Hepatocyte (in vitro differentiated cells): ENCODE measurements at regions not wholly inside any gene's neighbourhood (a gene's known extent, or its start where the extent isn't known, plus 50 kb on each side); places are given as distances from the start of the nearest gene placed in this dataset.

Experiments used
- DNase-seq: peaks from one replicate; pipeline ENCODE4 v3.0.0-alpha.2; 2016; ENCODE audit warnings: low spot score
- H2AFZ ChIP-seq: fragments of 200-600 bp; sonication (generic); 2 replicates; pipeline ENCODE4 v1.6.0; 2016; ENCODE audit warnings: antibody characterized with exemption, mild to moderate bottlenecking
- H3K27ac ChIP-seq: fragments of 200-600 bp; sonication (generic); 2 replicates; pipeline ENCODE4 v1.5.1; 2016; ENCODE audit warnings: mild to moderate bottlenecking
- H3K27me3 ChIP-seq: fragments of 200-600 bp; sonication (generic); 2 replicates; pipeline ENCODE4 v1.6.1; 2016
- H3K36me3 ChIP-seq: fragments of 200-600 bp; sonication (generic); replicated peaks from 2 replicates; pipeline ENCODE4 v1.5.1; 2016; ENCODE audit warnings: low read depth; ENCODE audit not compliant: insufficient read depth
- H3K4me1 ChIP-seq: fragments of 200-600 bp; sonication (generic); 2 replicates; pipeline ENCODE4 v1.5.1; 2016; ENCODE audit warnings: mild to moderate bottlenecking, moderate library complexity; ENCODE audit not compliant: insufficient read depth
- H3K4me2 ChIP-seq: fragments of 200-600 bp; sonication (generic); 2 replicates; pipeline ENCODE4 v1.6.0; 2016
- H3K4me3 ChIP-seq: fragments of 200-600 bp; sonication (generic); 2 replicates; pipeline ENCODE4 v1.5.1; 2016; ENCODE audit warnings: mild to moderate bottlenecking
- H3K79me2 ChIP-seq: fragments of 200-600 bp; sonication (generic); 2 replicates; pipeline ENCODE4 v1.6.0; 2017; ENCODE audit warnings: mild to moderate bottlenecking
- H3K9me2 ChIP-seq: fragments of 200-600 bp; sonication (generic); replicated peaks from 2 replicates; pipeline ENCODE4 v1.6.0; 2017; ENCODE audit warnings: mild to moderate bottlenecking; ENCODE audit not compliant: insufficient read depth
- H3K9me3 ChIP-seq: fragments of 200-600 bp; sonication (generic); 2 replicates; pipeline ENCODE4 v1.5.1; 2016; ENCODE audit warnings: low read depth, mild to moderate bottlenecking
- H4K20me1 ChIP-seq: fragments of 200-600 bp; sonication (generic); 2 replicates; pipeline ENCODE4 v1.6.0; 2016; ENCODE audit warnings: mild to moderate bottlenecking; ENCODE audit not compliant: insufficient read depth, poor library complexity, severe bottlenecking
- EZH2 ChIP-seq: fragments of 200-600 bp; sonication (generic); IDR thresholded peaks from 2 replicates; pipeline ENCODE4 v1.6.1; 2016; ENCODE audit warnings: antibody characterized with exemption, mild to moderate bottlenecking, borderline replicate concordance
- EZH2phosphoT487 ChIP-seq: fragments of 200-600 bp; sonication (generic); IDR thresholded peaks from one replicate; pipeline ENCODE4 v1.6.1; 2018; ENCODE audit warnings: antibody characterized with exemption, mild to moderate bottlenecking, low read depth, moderate library complexity; ENCODE audit not compliant: unreplicated experiment, severe bottlenecking
- WGBS: methylation state at CpG from one replicate; pipeline ENCODE4 v1.1.6; 2016; ENCODE audit warnings: low lambda C conversion rate; ENCODE audit errors: missing lambda C conversion rate; 5-methylcytosine and 5-hydroxymethylcytosine counted together
- TF ChIP-seq, protein P1 (sequence below): fragments of 200-600 bp; sonication (generic); IDR thresholded peaks from 2 replicates; pipeline ENCODE4 v1.5.1; 2016; ENCODE audit warnings: antibody characterized with exemption, mild to moderate bottlenecking; ENCODE audit not compliant: poor library complexity

- H3K36me3 ChIP-seq = no peaks in the 10 kb centered on the region
- H3K4me2 ChIP-seq = no peak overlapping the region
- peaks cover 7% of the 10 kb centered on the region for H3K27me3 ChIP-seq
- no peak overlapping the region for H3K4me3 ChIP-seq
- no peaks in the 10 kb centered on the region for H3K4me1 ChIP-seq
- H2AFZ ChIP-seq = no peak overlapping the region
- no peak for DNase-seq
- TF ChIP-seq, protein P1, sequence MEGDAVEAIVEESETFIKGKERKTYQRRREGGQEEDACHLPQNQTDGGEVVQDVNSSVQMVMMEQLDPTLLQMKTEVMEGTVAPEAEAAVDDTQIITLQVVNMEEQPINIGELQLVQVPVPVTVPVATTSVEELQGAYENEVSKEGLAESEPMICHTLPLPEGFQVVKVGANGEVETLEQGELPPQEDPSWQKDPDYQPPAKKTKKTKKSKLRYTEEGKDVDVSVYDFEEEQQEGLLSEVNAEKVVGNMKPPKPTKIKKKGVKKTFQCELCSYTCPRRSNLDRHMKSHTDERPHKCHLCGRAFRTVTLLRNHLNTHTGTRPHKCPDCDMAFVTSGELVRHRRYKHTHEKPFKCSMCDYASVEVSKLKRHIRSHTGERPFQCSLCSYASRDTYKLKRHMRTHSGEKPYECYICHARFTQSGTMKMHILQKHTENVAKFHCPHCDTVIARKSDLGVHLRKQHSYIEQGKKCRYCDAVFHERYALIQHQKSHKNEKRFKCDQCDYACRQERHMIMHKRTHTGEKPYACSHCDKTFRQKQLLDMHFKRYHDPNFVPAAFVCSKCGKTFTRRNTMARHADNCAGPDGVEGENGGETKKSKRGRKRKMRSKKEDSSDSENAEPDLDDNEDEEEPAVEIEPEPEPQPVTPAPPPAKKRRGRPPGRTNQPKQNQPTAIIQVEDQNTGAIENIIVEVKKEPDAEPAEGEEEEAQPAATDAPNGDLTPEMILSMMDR = no peak
- TF ChIP-seq EZH2phosphoT487 (no peak), EZH2 (no peak)
- no peaks in the 10 kb centered on the region for H3K79me2 ChIP-seq
- H4K20me1 ChIP-seq = no peaks in the 10 kb centered on the region
- WGBS = 26% methylated on average over 1 of the region's 1 CpG
- no peaks in the 10 kb centered on the region for H3K9me2 ChIP-seq
- no peaks in the 10 kb centered on the region for H3K9me3 ChIP-seq
- no peak overlapping the region for H3K27ac ChIP-seq
These were observed 880.2 kb upstream of the AUTS2 start for GRCh38 chr7:68718097-68718551.

DNA sequence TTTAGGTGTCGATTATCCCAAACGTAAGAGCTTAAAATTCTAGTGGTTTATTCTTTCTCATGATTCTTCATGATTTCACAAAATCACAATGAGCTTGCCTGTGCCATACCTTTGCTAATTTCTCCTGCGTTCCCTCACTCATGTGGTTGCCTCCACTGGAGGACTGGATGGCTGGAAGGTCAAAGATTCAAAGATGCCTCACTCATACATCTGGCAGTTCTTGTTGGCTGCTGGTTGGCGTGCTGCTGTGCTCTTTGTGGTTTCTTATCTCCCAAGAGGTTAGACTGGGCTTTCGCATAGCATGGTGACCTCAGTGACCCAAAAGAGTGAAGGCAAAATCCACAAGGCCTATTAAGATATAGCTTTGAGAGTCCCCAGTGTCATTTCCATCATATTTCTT lies 877.6 kb upstream of the AUTS2 start:
- no peak overlapping the region for H3K4me2 ChIP-seq
- H3K27ac ChIP-seq = no peak overlapping the region
- H3K4me3 ChIP-seq = no peak overlapping the region
- no peak overlapping the region for H2AFZ ChIP-seq
- TF ChIP-seq EZH2phosphoT487 (no peak), EZH2 (no peak)
- TF ChIP-seq, protein P1 = no peak
- no peak for DNase-seq
- H3K9me2 ChIP-seq = no peaks in the 10 kb centered on the region
- WGBS = 67% methylated on average over 5 of the region's 5 CpGs
- no peaks in the 10 kb centered on the region for H4K20me1 ChIP-seq
- peaks cover 5% of the 10 kb centered on the region for H3K27me3 ChIP-seq
- H3K79me2 ChIP-seq = no peaks in the 10 kb centered on the region
- no peaks in the 10 kb centered on the region for H3K36me3 ChIP-seq
- H3K4me1 ChIP-seq = no peaks in the 10 kb centered on the region
- no peaks in the 10 kb centered on the region for H3K9me3 ChIP-seq

GRCh38 chr7:68722044-68722443 lies 876.2 kb upstream of the AUTS2 start:
- Histone ChIP-seq H2AFZ (no peak overlapping the region), H3K27ac (no peak overlapping the region), H3K36me3 (no peaks in the 10 kb centered on the region), H3K4me3 (no peak overlapping the region), H3K9me2 (no peaks in the 10 kb centered on the region), H3K4me2 (no peak overlapping the region), H3K9me3 (no peaks in the 10 kb centered on the region), H4K20me1 (no peaks in the 10 kb centered on the region), H3K79me2 (no peaks in the 10 kb centered on the region), H3K27me3 (no peaks in the 10 kb centered on the region), H3K4me1 (no peaks in the 10 kb centered on the region)
- TF ChIP-seq, protein P1 = no peak
- TF ChIP-seq EZH2 (no peak), EZH2phosphoT487 (no peak)
- 61% methylated on average over 1 of the region's 1 CpG for WGBS
- no peak for DNase-seq

DNA sequence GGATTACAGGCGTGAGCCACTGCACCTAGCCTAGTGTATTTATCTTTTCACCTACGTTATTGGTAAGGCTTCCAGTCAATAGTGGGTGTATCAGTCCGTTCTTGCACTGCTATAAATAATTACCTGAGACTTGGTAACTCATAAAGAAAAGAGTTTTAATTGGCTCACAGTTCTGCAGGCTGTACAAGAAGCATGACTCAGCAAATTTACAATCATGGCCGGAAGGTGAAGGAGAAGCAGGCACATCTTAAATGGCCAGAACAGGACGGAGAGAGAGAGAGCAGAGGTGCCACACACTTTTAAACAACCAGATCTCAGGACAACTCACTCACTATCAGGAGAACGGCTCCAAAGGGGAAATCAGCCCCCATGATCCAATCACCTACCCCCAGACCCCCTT lies 873.3 kb upstream of the AUTS2 start:
- TF ChIP-seq, protein P1 = no peak
- no peak for TF ChIP-seq EZH2
- no peak for TF ChIP-seq EZH2phosphoT487
- DNase-seq = no peak
- no peaks in the 10 kb centered on the region for H3K36me3 ChIP-seq
- no peaks in the 10 kb centered on the region for H4K20me1 ChIP-seq
- no peaks in the 10 kb centered on the region for H3K9me2 ChIP-seq
- H3K4me2 ChIP-seq = no peak overlapping the region
- H2AFZ ChIP-seq = no peak overlapping the region
- no peak overlapping the region for H3K27ac ChIP-seq
- WGBS = 80% methylated on average over 6 of the region's 6 CpGs
- H3K27me3 ChIP-seq = no peaks in the 10 kb centered on the region
- no peak overlapping the region for H3K4me3 ChIP-seq
- H3K4me1 ChIP-seq = no peaks in the 10 kb centered on the region
- no peaks in the 10 kb centered on the region for H3K9me3 ChIP-seq
- H3K79me2 ChIP-seq = no peaks in the 10 kb centered on the region
